ENCODE measurements at regions not wholly inside any gene's neighbourhood (a gene's known extent, or its start where the extent isn't known, plus 50 kb on each side); places are given as distances from the start of the nearest gene placed in this dataset.
"Not testable (repeated sequence)": the region's sequence is repeated elsewhere in the genome, so short reads cannot be mapped to it uniquely, and the experiment has no call there.

GRCh38 chr2:77720115-77720514, 197.9 kb upstream of the LRRTM4 start:
- DNase-seq (ENCODE audit: low spot score) (no peak), FAIRE-seq (no peak)

- FAIRE-seq, result no peak
- no peak for DNase-seq (ENCODE audit: low spot score)
Measured at GRCh38 chr2:77721593-77721992, 199.4 kb upstream of the LRRTM4 start.

- FAIRE-seq (no peak), DNase-seq (ENCODE audit: low spot score) (no peak)
Measured at GRCh38 chr2:77725045-77725444, 202.9 kb upstream of the LRRTM4 start.

- not testable (repeated sequence) for DNase-seq (ENCODE audit: low spot score); FAIRE-seq
Measured at GRCh38 chr2:77734662-77735340, 212.6 kb upstream of the LRRTM4 start.

GRCh38 chr2:77737236-77737635, 215.1 kb upstream of the LRRTM4 start:
- DNase-seq (ENCODE audit: low spot score), result no peak
- FAIRE-seq, result no peak

GRCh38 chr2:77746780-77747179, 224.6 kb upstream of the LRRTM4 start:
- DNase-seq (ENCODE audit: low spot score) (no peak), FAIRE-seq (no peak)

GRCh38 chr2:77753710-77754345, 231.7 kb upstream of the LRRTM4 start:
- not testable (repeated sequence) for DNase-seq (ENCODE audit: low spot score); FAIRE-seq

- FAIRE-seq, result no peak
- no peak for DNase-seq (ENCODE audit: low spot score)
Measured at GRCh38 chr2:77767388-77768076, 245.4 kb upstream of the LRRTM4 start.

- FAIRE-seq (no peak), DNase-seq (ENCODE audit: low spot score) (no peak)
Measured at GRCh38 chr2:77768508-77768907, 246.3 kb upstream of the LRRTM4 start.

GRCh38 chr2:77778917-77779316, 256.7 kb upstream of the LRRTM4 start:
- no peak for FAIRE-seq
- DNase-seq (ENCODE audit: low spot score), result no peak

- not testable (repeated sequence) for DNase-seq (ENCODE audit: low spot score); FAIRE-seq
Measured at GRCh38 chr2:77793500-77793899, 271.3 kb upstream of the LRRTM4 start.

GRCh38 chr2:77796397-77796796, 274.2 kb upstream of the LRRTM4 start:
- DNase-seq (ENCODE audit: low spot score) (no peak), FAIRE-seq (no peak)

- DNase-seq (ENCODE audit: low spot score), result no peak
- no peak for FAIRE-seq
Measured at GRCh38 chr2:77797088-77797487, 274.9 kb upstream of the LRRTM4 start.

- DNase-seq (ENCODE audit: low spot score), result no peak
- no peak for FAIRE-seq
Measured at GRCh38 chr2:77800410-77800809, 278.2 kb upstream of the LRRTM4 start.

- FAIRE-seq (no peak), DNase-seq (ENCODE audit: low spot score) (peak; percentile 9)
Measured at GRCh38 chr2:77807531-77808215, 285.5 kb upstream of the LRRTM4 start.

- DNase-seq (ENCODE audit: low spot score) (no peak), FAIRE-seq (no peak)
Measured at GRCh38 chr2:77808599-77808998, 286.4 kb upstream of the LRRTM4 start.

- DNase-seq (ENCODE audit: low spot score), result no peak
- FAIRE-seq, result no peak
Measured at GRCh38 chr2:77813599-77813998, 291.4 kb upstream of the LRRTM4 start.

GRCh38 chr2:77816618-77817017, 294.4 kb upstream of the LRRTM4 start:
- DNase-seq (ENCODE audit: low spot score), result no peak
- FAIRE-seq, result no peak

- no peak for DNase-seq (ENCODE audit: low spot score)
- FAIRE-seq, result no peak
Measured at GRCh38 chr2:77818186-77818585, 296.0 kb upstream of the LRRTM4 start.

GRCh38 chr2:77823028-77823427, 300.9 kb upstream of the LRRTM4 start:
- FAIRE-seq (no peak), DNase-seq (ENCODE audit: low spot score) (no peak)

- FAIRE-seq, result peak; percentile 13
Measured at GRCh38 chr2:77831060-77831459, 308.9 kb upstream of the LRRTM4 start.

GRCh38 chr2:77831471-77831870, 309.3 kb upstream of the LRRTM4 start:
- FAIRE-seq (no peak), DNase-seq (ENCODE audit: low spot score) (no peak)

More at GRCh38 chr2:77831060-77831459, 308.9 kb upstream of the LRRTM4 start:
- no peak for DNase-seq (ENCODE audit: low spot score)

All from urothelium cell line (cell line).